B cell (primary cell): ENCODE measurements at regions not wholly inside any gene's neighbourhood (a gene's known extent, or its start where the extent isn't known, plus 50 kb on each side); places are given as distances from the start of the nearest gene placed in this dataset.

Experiments
- CTCF ChIP-seq: fragments of 200-600 bp; IDR thresholded peaks from one replicate; pipeline ENCODE4 v1.8.0; 2022; ENCODE audit warnings: antibody characterized with exemption, mild to moderate bottlenecking
- EZH2 ChIP-seq: IDR thresholded peaks from 2 replicates; pipeline ENCODE4 v1.6.1; 2012; ENCODE audit warnings: borderline replicate concordance, low read depth, mild to moderate bottlenecking, moderate library complexity, low read length; ENCODE audit not compliant: insufficient read depth, poor library complexity, severe bottlenecking

- no peak for TF ChIP-seq CTCF
- TF ChIP-seq EZH2 = no peak
These were observed 620.9 kb upstream of the KLF12 start for GRCh38 chr13:74755065-74755464.
